Hepatocyte (in vitro differentiated cells): ENCODE measurements at regions not wholly inside any gene's neighbourhood (a gene's known extent, or its start where the extent isn't known, plus 50 kb on each side); places are given as distances from the start of the nearest gene placed in this dataset.

ENCODE experiments used
- DNase-seq: peaks from one replicate; pipeline ENCODE4 v3.0.0-alpha.2; 2016; ENCODE audit warnings: low spot score
- H2AFZ ChIP-seq: fragments of 200-600 bp; sonication (generic); 2 replicates; pipeline ENCODE4 v1.6.0; 2016; ENCODE audit warnings: antibody characterized with exemption, mild to moderate bottlenecking
- H3K27ac ChIP-seq: fragments of 200-600 bp; sonication (generic); 2 replicates; pipeline ENCODE4 v1.5.1; 2016; ENCODE audit warnings: mild to moderate bottlenecking
- H3K27me3 ChIP-seq: fragments of 200-600 bp; sonication (generic); 2 replicates; pipeline ENCODE4 v1.6.1; 2016
- H3K36me3 ChIP-seq: fragments of 200-600 bp; sonication (generic); replicated peaks from 2 replicates; pipeline ENCODE4 v1.5.1; 2016; ENCODE audit warnings: low read depth; ENCODE audit not compliant: insufficient read depth
- H3K4me1 ChIP-seq: fragments of 200-600 bp; sonication (generic); 2 replicates; pipeline ENCODE4 v1.5.1; 2016; ENCODE audit warnings: mild to moderate bottlenecking, moderate library complexity; ENCODE audit not compliant: insufficient read depth
- H3K4me2 ChIP-seq: fragments of 200-600 bp; sonication (generic); 2 replicates; pipeline ENCODE4 v1.6.0; 2016
- H3K4me3 ChIP-seq: fragments of 200-600 bp; sonication (generic); 2 replicates; pipeline ENCODE4 v1.5.1; 2016; ENCODE audit warnings: mild to moderate bottlenecking
- H3K79me2 ChIP-seq: fragments of 200-600 bp; sonication (generic); 2 replicates; pipeline ENCODE4 v1.6.0; 2017; ENCODE audit warnings: mild to moderate bottlenecking
- H3K9me2 ChIP-seq: fragments of 200-600 bp; sonication (generic); replicated peaks from 2 replicates; pipeline ENCODE4 v1.6.0; 2017; ENCODE audit warnings: mild to moderate bottlenecking; ENCODE audit not compliant: insufficient read depth
- H3K9me3 ChIP-seq: fragments of 200-600 bp; sonication (generic); 2 replicates; pipeline ENCODE4 v1.5.1; 2016; ENCODE audit warnings: low read depth, mild to moderate bottlenecking
- H4K20me1 ChIP-seq: fragments of 200-600 bp; sonication (generic); 2 replicates; pipeline ENCODE4 v1.6.0; 2016; ENCODE audit warnings: mild to moderate bottlenecking; ENCODE audit not compliant: insufficient read depth, poor library complexity, severe bottlenecking
- CTCF ChIP-seq: fragments of 200-600 bp; sonication (generic); IDR thresholded peaks from 2 replicates; pipeline ENCODE4 v1.5.1; 2016; ENCODE audit warnings: antibody characterized with exemption, mild to moderate bottlenecking; ENCODE audit not compliant: poor library complexity
- EZH2 ChIP-seq: fragments of 200-600 bp; sonication (generic); IDR thresholded peaks from 2 replicates; pipeline ENCODE4 v1.6.1; 2016; ENCODE audit warnings: antibody characterized with exemption, mild to moderate bottlenecking, borderline replicate concordance
- EZH2phosphoT487 ChIP-seq: fragments of 200-600 bp; sonication (generic); IDR thresholded peaks from one replicate; pipeline ENCODE4 v1.6.1; 2018; ENCODE audit warnings: antibody characterized with exemption, mild to moderate bottlenecking, low read depth, moderate library complexity; ENCODE audit not compliant: unreplicated experiment, severe bottlenecking
- WGBS: methylation state at CpG from one replicate; pipeline ENCODE4 v1.1.6; 2016; ENCODE audit warnings: low lambda C conversion rate; ENCODE audit errors: missing lambda C conversion rate; 5-methylcytosine and 5-hydroxymethylcytosine counted together

GRCh38 chr3:177547711-177548350 is 350.5 kb upstream of the TBL1XR1 start:
- no peak for TF ChIP-seq CTCF
- TF ChIP-seq EZH2phosphoT487: no peak
- TF ChIP-seq EZH2: no peak
- no peak overlapping the region for H2AFZ ChIP-seq
- H3K4me2 ChIP-seq: no peak overlapping the region
- H3K36me3 ChIP-seq: no peaks in the 10 kb centered on the region
- no peaks in the 10 kb centered on the region for H3K4me1 ChIP-seq
- H4K20me1 ChIP-seq: no peaks in the 10 kb centered on the region
- no peaks in the 10 kb centered on the region for H3K79me2 ChIP-seq
- no peaks in the 10 kb centered on the region for H3K27me3 ChIP-seq
- no peak overlapping the region for H3K27ac ChIP-seq
- H3K9me3 ChIP-seq: no peaks in the 10 kb centered on the region
- 78% methylated on average over 13 of the region's 13 CpGs for WGBS
- H3K9me2 ChIP-seq: no peaks in the 10 kb centered on the region
- DNase-seq: no peak
- H3K4me3 ChIP-seq: no peak overlapping the region

- Histone ChIP-seq H3K4me3 (no peak overlapping the region), H3K4me2 (no peak overlapping the region), H3K9me2 (no peaks in the 10 kb centered on the region), H3K4me1 (no peaks in the 10 kb centered on the region), H2AFZ (no peak overlapping the region), H4K20me1 (no peaks in the 10 kb centered on the region), H3K9me3 (no peaks in the 10 kb centered on the region), H3K27ac (no peak overlapping the region), H3K27me3 (no peaks in the 10 kb centered on the region), H3K36me3 (no peaks in the 10 kb centered on the region), H3K79me2 (no peaks in the 10 kb centered on the region)
- TF ChIP-seq CTCF (no peak), EZH2phosphoT487 (no peak), EZH2 (no peak)
- 100% methylated on average over 1 of the region's 1 CpG for WGBS
- no peak for DNase-seq
Measured at GRCh38 chr3:177550667-177551066, 353.4 kb upstream of the TBL1XR1 start.

GRCh38 chr3:177551431-177551836 is 354.2 kb upstream of the TBL1XR1 start:
- H3K4me1 ChIP-seq: no peaks in the 10 kb centered on the region
- H3K4me2 ChIP-seq: no peak overlapping the region
- H3K79me2 ChIP-seq: no peaks in the 10 kb centered on the region
- no peaks in the 10 kb centered on the region for H3K27me3 ChIP-seq
- 91% methylated on average over 4 of the region's 4 CpGs for WGBS
- TF ChIP-seq EZH2phosphoT487 (no peak), EZH2 (no peak), CTCF (no peak)
- no peak overlapping the region for H3K27ac ChIP-seq
- no peaks in the 10 kb centered on the region for H3K9me2 ChIP-seq
- no peak overlapping the region for H2AFZ ChIP-seq
- no peak for DNase-seq
- H3K36me3 ChIP-seq: no peaks in the 10 kb centered on the region
- H4K20me1 ChIP-seq: no peaks in the 10 kb centered on the region
- H3K9me3 ChIP-seq: no peaks in the 10 kb centered on the region
- H3K4me3 ChIP-seq: no peak overlapping the region

GRCh38 chr3:177552051-177552450 is 354.8 kb upstream of the TBL1XR1 start:
- no peak for DNase-seq
- Histone ChIP-seq H3K4me2 (no peak overlapping the region), H3K36me3 (no peaks in the 10 kb centered on the region), H3K27ac (no peak overlapping the region), H3K4me3 (no peak overlapping the region), H3K9me2 (no peaks in the 10 kb centered on the region), H3K9me3 (no peaks in the 10 kb centered on the region), H3K4me1 (no peaks in the 10 kb centered on the region), H2AFZ (no peak overlapping the region), H4K20me1 (no peaks in the 10 kb centered on the region), H3K27me3 (no peaks in the 10 kb centered on the region), H3K79me2 (no peaks in the 10 kb centered on the region)
- TF ChIP-seq EZH2phosphoT487 (no peak), CTCF (no peak), EZH2 (no peak)
- 96% methylated on average over 1 of the region's 1 CpG for WGBS
